HL-60 (cell line): ENCODE measurements at regions not wholly inside any gene's neighbourhood (a gene's known extent, or its start where the extent isn't known, plus 50 kb on each side); places are given as distances from the start of the nearest gene placed in this dataset.

Experiments used
- DNase-seq, 2 experiments: peaks; one replicate each; pipeline ENCODE4 v3.0.0-alpha.2; 2010 to 2020; ENCODE audit warnings: low read depth in 1 of 2, low spot score in 1 of 2
- H3K27ac ChIP-seq: fragments of 250-450 bp; sonication (Bioruptor Pico); replicated peaks from 2 replicates; pipeline ENCODE4 v1.5.1; 2020; ENCODE audit warnings: mild to moderate bottlenecking, moderate library complexity
- H3K27me3 ChIP-seq: fragments of 250-450 bp; sonication (Bioruptor Pico); 2 replicates; pipeline ENCODE4 v1.5.1; 2021; ENCODE audit warnings: mild to moderate bottlenecking, moderate library complexity; ENCODE audit not compliant: insufficient read depth, poor library complexity, severe bottlenecking
- H3K4me3 ChIP-seq: replicated peaks from 2 replicates; pipeline ENCODE4 v1.5.1; 2011; ENCODE audit warnings: mild to moderate bottlenecking, control low read depth, low read length; ENCODE audit not compliant: insufficient read depth
- GABPA ChIP-seq: IDR thresholded peaks from 2 replicates; pipeline ENCODE4 v1.6.1; 2012; ENCODE audit warnings: low read depth
- POLR2AphosphoS5 ChIP-seq: IDR thresholded peaks from 2 replicates; pipeline ENCODE4 v1.6.1; 2012; ENCODE audit warnings: low read depth
- SPI1 ChIP-seq: IDR thresholded peaks from 2 replicates; pipeline ENCODE4 v1.6.1; 2012; ENCODE audit warnings: low read depth, mild to moderate bottlenecking, borderline replicate concordance
- TF ChIP-seq, protein P1 (sequence below): IDR thresholded peaks from one replicate; pipeline ENCODE4 v1.5.1; 2011; ENCODE audit warnings: low read length, control low read depth, inconsistent platforms; ENCODE audit not compliant: insufficient read depth
- TF ChIP-seq, protein P2 (sequence below): IDR thresholded peaks from 2 replicates; pipeline ENCODE4 v1.6.1; 2012; ENCODE audit warnings: low read depth; ENCODE audit not compliant: insufficient replicate concordance

DNA sequence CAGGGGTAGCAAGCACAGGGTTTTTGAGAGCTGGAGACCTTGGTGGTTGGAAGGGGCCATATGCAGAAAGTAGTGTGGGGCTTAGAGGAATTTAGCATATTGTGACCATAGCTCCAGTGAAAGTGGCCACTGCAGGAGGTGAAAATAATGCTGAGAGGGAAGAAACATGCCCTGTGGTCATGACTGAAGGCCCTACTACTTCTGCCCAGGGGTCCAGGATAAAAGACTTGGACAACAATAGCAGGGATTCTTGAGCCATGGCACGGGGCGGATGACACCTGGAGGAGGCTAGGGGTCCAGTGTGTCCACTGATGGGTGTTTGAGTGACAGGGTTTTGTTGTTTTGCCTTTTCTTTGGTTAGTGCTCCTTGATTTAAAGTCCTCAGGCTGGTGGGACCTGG, 694.6 kb downstream of the CPS1 start:
- no peaks in the 10 kb centered on the region for H3K27me3 ChIP-seq
- H3K27ac ChIP-seq = no peak overlapping the region
- no peak for DNase-seq
- TF ChIP-seq SPI1 (no peak), POLR2AphosphoS5 (no peak), GABPA (no peak)
- TF ChIP-seq, protein P1, sequence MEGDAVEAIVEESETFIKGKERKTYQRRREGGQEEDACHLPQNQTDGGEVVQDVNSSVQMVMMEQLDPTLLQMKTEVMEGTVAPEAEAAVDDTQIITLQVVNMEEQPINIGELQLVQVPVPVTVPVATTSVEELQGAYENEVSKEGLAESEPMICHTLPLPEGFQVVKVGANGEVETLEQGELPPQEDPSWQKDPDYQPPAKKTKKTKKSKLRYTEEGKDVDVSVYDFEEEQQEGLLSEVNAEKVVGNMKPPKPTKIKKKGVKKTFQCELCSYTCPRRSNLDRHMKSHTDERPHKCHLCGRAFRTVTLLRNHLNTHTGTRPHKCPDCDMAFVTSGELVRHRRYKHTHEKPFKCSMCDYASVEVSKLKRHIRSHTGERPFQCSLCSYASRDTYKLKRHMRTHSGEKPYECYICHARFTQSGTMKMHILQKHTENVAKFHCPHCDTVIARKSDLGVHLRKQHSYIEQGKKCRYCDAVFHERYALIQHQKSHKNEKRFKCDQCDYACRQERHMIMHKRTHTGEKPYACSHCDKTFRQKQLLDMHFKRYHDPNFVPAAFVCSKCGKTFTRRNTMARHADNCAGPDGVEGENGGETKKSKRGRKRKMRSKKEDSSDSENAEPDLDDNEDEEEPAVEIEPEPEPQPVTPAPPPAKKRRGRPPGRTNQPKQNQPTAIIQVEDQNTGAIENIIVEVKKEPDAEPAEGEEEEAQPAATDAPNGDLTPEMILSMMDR = no peak
- TF ChIP-seq, protein P2, sequence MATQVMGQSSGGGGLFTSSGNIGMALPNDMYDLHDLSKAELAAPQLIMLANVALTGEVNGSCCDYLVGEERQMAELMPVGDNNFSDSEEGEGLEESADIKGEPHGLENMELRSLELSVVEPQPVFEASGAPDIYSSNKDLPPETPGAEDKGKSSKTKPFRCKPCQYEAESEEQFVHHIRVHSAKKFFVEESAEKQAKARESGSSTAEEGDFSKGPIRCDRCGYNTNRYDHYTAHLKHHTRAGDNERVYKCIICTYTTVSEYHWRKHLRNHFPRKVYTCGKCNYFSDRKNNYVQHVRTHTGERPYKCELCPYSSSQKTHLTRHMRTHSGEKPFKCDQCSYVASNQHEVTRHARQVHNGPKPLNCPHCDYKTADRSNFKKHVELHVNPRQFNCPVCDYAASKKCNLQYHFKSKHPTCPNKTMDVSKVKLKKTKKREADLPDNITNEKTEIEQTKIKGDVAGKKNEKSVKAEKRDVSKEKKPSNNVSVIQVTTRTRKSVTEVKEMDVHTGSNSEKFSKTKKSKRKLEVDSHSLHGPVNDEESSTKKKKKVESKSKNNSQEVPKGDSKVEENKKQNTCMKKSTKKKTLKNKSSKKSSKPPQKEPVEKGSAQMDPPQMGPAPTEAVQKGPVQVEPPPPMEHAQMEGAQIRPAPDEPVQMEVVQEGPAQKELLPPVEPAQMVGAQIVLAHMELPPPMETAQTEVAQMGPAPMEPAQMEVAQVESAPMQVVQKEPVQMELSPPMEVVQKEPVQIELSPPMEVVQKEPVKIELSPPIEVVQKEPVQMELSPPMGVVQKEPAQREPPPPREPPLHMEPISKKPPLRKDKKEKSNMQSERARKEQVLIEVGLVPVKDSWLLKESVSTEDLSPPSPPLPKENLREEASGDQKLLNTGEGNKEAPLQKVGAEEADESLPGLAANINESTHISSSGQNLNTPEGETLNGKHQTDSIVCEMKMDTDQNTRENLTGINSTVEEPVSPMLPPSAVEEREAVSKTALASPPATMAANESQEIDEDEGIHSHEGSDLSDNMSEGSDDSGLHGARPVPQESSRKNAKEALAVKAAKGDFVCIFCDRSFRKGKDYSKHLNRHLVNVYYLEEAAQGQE = no peak
- H3K4me3 ChIP-seq = no peak overlapping the region

DNA sequence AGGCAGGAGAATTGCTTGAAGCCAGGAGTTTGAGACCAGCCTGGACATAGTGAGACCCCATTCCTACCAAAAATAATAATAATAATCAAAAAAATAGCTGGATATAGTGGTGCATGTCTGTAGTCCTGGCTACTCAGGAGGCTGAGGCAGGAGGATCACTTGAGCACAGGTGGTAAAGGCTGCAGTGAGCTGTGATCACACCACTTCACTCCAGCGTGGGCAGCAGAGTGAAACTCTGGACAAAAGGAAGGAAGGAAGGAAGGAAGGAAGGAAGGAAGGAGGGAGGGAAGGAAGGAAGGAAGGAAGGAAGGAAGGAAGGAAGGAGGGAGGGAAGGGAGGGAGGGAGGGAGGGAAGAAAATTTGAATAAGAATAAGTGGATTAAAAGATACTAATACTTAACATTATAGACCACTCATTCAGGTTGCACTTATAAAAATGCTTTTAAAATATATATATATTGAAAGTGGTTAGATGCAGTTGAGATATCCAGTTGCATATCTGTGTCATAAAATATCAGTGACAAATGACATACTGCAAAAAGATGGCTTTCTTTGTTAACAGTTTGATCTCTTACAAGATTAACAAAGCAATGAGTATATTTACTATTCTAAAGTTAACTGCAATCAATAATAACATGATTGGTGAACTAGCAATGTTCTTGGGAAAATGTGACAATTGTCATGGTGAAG, 702.4 kb downstream of the CPS1 start:
- no peak for DNase-seq
- TF ChIP-seq, protein P2 = no peak
- TF ChIP-seq, protein P1 = no peak
- TF ChIP-seq SPI1 (no peak), GABPA (no peak), POLR2AphosphoS5 (no peak)
- H3K27ac ChIP-seq = no peak overlapping the region
- no peak overlapping the region for H3K4me3 ChIP-seq
- no peaks in the 10 kb centered on the region for H3K27me3 ChIP-seq

DNA sequence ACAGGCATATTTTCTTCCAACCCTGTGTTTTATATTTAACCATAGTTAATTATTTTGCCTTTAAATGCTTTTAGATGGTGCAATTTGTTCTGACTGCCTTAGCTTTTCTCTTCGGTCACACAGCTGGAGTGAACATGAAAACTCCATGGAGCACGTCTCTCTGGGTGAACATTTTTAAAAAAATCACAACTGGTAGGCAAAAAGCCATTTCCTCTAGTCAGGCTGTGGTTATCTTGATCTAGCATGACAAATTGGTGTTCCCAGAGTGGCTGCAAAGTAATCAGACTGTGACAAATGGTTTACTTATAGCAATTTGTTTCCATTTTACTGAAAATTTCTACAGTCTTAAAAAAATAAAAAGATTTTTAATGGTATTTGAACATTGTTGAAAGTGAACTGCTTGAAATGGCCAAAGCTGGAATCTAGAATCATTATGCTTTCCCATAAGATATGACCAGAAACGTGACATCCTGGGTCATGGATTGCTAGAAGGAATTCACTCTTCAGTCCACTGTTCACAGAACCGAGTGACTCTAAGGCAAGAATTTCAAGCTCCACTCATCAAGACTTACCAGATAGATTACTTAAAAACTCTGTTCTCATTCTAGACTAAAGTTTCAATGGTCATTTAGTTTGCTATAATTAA, 703.6 kb downstream of the CPS1 start:
- Histone ChIP-seq H3K27me3 (no peaks in the 10 kb centered on the region), H3K4me3 (no peak overlapping the region), H3K27ac (no peak overlapping the region)
- TF ChIP-seq POLR2AphosphoS5 (no peak), GABPA (no peak), SPI1 (no peak)
- TF ChIP-seq, protein P2 = no peak
- TF ChIP-seq, protein P1 = no peak
- DNase-seq = no peak
